ENCODE measurements at regions not wholly inside any gene's neighbourhood (a gene's known extent, or its start where the extent isn't known, plus 50 kb on each side); places are given as distances from the start of the nearest gene placed in this dataset.
"Not testable (repeated sequence)": the region's sequence is repeated elsewhere in the genome, so short reads cannot be mapped to it uniquely, and the experiment has no call there.

DNA sequence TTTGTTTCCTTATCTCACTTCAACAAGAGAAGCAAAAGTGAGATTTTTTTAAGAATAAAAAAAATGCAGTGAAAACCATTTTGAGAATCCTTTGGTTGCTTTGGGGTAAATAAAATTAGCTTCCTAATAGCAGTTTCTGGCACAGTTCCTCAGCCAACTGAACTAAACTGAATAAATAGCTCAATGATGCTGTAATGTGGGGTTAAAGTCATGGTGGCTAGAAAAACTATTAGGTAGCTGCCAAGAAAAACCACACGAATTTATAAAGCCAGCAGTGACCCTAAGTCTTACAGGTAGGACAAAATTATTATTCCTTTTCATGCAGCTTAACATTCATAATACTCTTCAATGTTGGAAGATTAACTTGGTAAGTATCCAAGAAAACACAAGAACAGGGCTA, 142.4 kb downstream of the APIP start:
- Mint-ChIP-seq H3K4me1 (ENCODE audit: low read depth) (no peaks in the 10 kb centered on the region), H3K27ac (no peak overlapping the region), H3K27me3 (peaks cover 26% of the 10 kb centered on the region), H3K9me3 (no peaks in the 10 kb centered on the region), H3K36me3 (ENCODE audit: low read depth) (no peaks in the 10 kb centered on the region), H3K4me3 (no peak overlapping the region)
- no peak for ATAC-seq
- intact Hi-C loops (cut with micrococcal nuclease) = no loop called here
- no peak for TF ChIP-seq CTCF (IDR thresholded peaks at IDR 0.05)
- no peak for DNase-seq
- POLR2A ChIA-PET = no interaction called here
- CTCF ChIA-PET = interaction anchor here (1.0 kb wide), 1 partner anchor 59 kb away, joined by 3 read pairs; no protein-coding TSS in a partner anchor

- H3K4me3 Mint-ChIP-seq = no peak overlapping the region
- TF ChIP-seq CTCF (IDR thresholded peaks at IDR 0.05) = no peak
- DNase-seq (no peak), ATAC-seq (no peak)
- H3K27me3 Mint-ChIP-seq = peaks cover 29% of the 10 kb centered on the region
- no peaks in the 10 kb centered on the region for H3K36me3 Mint-ChIP-seq (ENCODE audit: low read depth)
- no peaks in the 10 kb centered on the region for H3K9me3 Mint-ChIP-seq
- ChIA-PET POLR2A (no interaction called here), CTCF (no interaction called here)
- no peaks in the 10 kb centered on the region for H3K4me1 Mint-ChIP-seq (ENCODE audit: low read depth)
- intact Hi-C loops (cut with micrococcal nuclease) = no loop called here
- no peak overlapping the region for H3K27ac Mint-ChIP-seq
These were observed 143.0 kb downstream of the APIP start for GRCh38 chr11:34773211-34773610.

GRCh38 chr11:34770111-34770510, 146.1 kb downstream of the APIP start:
- ChIA-PET POLR2A (no interaction called here), CTCF (interaction anchor here (1.4 kb wide), 1 partner anchor 20 kb away, joined by 4 read pairs; no protein-coding TSS in a partner anchor)
- no peaks in the 10 kb centered on the region for H3K36me3 Mint-ChIP-seq (ENCODE audit: low read depth)
- H3K27me3 Mint-ChIP-seq = peaks cover 32% of the 10 kb centered on the region
- H3K27ac Mint-ChIP-seq = no peak overlapping the region
- ATAC-seq (no peak), DNase-seq (no peak)
- H3K4me1 Mint-ChIP-seq (ENCODE audit: low read depth) = no peaks in the 10 kb centered on the region
- H3K9me3 Mint-ChIP-seq = peaks cover 4% of the 10 kb centered on the region
- no peak for TF ChIP-seq CTCF (IDR thresholded peaks at IDR 0.05)
- intact Hi-C loops (cut with micrococcal nuclease) = no loop called here
- H3K4me3 Mint-ChIP-seq = no peak overlapping the region

GRCh38 chr11:34769224-34769623, 147.0 kb downstream of the APIP start:
- H3K27me3 Mint-ChIP-seq = peaks cover 32% of the 10 kb centered on the region
- CTCF ChIA-PET = interaction anchor here (1.4 kb wide), 1 partner anchor 21 kb away, joined by 4 read pairs; no protein-coding TSS in a partner anchor
- DNase-seq (no peak), ATAC-seq (no peak)
- no peak overlapping the region for H3K27ac Mint-ChIP-seq
- intact Hi-C loops (cut with micrococcal nuclease) = no loop called here
- POLR2A ChIA-PET = interaction anchor here (0.6 kb wide), 1 partner anchor 665 kb away, joined by 3 read pairs; no protein-coding TSS in a partner anchor
- no peak overlapping the region for H3K4me3 Mint-ChIP-seq
- H3K36me3 Mint-ChIP-seq (ENCODE audit: low read depth) = no peaks in the 10 kb centered on the region
- H3K9me3 Mint-ChIP-seq = peaks cover 6% of the 10 kb centered on the region
- no peaks in the 10 kb centered on the region for H3K4me1 Mint-ChIP-seq (ENCODE audit: low read depth)
- no peak for TF ChIP-seq CTCF (IDR thresholded peaks at IDR 0.05)

- H3K36me3 Mint-ChIP-seq (ENCODE audit: low read depth) = not testable (repeated sequence)
These were observed 141.7 kb downstream of the EHF start for GRCh38 chr11:34762625-34763024.

GRCh38 chr11:34758262-34758661, 137.4 kb downstream of the EHF start:
- ChIA-PET POLR2A (interaction anchor here (0.6 kb wide), 1 partner anchor 594 kb away, joined by 3 read pairs; no protein-coding TSS in a partner anchor), CTCF (no interaction called here)
- no peak for TF ChIP-seq CTCF (IDR thresholded peaks at IDR 0.05)
- H3K4me3 Mint-ChIP-seq = no peak overlapping the region
- peaks cover 11% of the 10 kb centered on the region for H3K27me3 Mint-ChIP-seq
- H3K36me3 Mint-ChIP-seq (ENCODE audit: low read depth) = no peaks in the 10 kb centered on the region
- no peaks in the 10 kb centered on the region for H3K4me1 Mint-ChIP-seq (ENCODE audit: low read depth)
- no peak overlapping the region for H3K27ac Mint-ChIP-seq
- intact Hi-C loops (cut with micrococcal nuclease) = no loop called here
- DNase-seq = no peak
- ATAC-seq = no peak
- no peaks in the 10 kb centered on the region for H3K9me3 Mint-ChIP-seq

More at GRCh38 chr11:34762625-34763024, 141.7 kb downstream of the EHF start:
- intact Hi-C loops (cut with micrococcal nuclease); POLR2A ChIA-PET; H3K4me3 Mint-ChIP-seq; CTCF ChIA-PET; H3K27ac Mint-ChIP-seq; H3K27me3 Mint-ChIP-seq; H3K4me1 Mint-ChIP-seq (ENCODE audit: low read depth); DNase-seq; ATAC-seq; H3K9me3 Mint-ChIP-seq: not testable (repeated sequence)
